ENCODE measurements at regions not wholly inside any gene's neighbourhood (a gene's known extent, or its start where the extent isn't known, plus 50 kb on each side); places are given as distances from the start of the nearest gene placed in this dataset.
A peak's percentile ranks its signal among the peaks of the same experiment; 100 is the strongest.

- H3K4me3 ChIP-seq (replicated peaks; ENCODE audit: insufficient read depth, low read length): no peak overlapping the region
- no peak for DNase-seq (ENCODE audit: low read depth in 1 of 2, low spot score in 1 of 2)
- TF ChIP-seq CTCF (IDR thresholded peaks at IDR 0.05; ENCODE audit: insufficient read depth, low read length) (no peak), GABPA (IDR thresholded peaks at IDR 0.05; ENCODE audit: low read depth) (no peak), REST (IDR thresholded peaks at IDR 0.05; ENCODE audit: insufficient replicate concordance, low read depth) (no peak), SPI1 (IDR thresholded peaks at IDR 0.05; ENCODE audit: borderline replicate concordance, low read depth) (no peak), POLR2AphosphoS5 (IDR thresholded peaks at IDR 0.05; ENCODE audit: low read depth) (no peak)
- H3K27me3 ChIP-seq (ENCODE audit: insufficient read depth, poor library complexity, severe bottlenecking): no peaks in the 10 kb centered on the region
- H3K27ac ChIP-seq (replicated peaks): no peak overlapping the region
Measured at GRCh38 chr1:229884765-229885164, 182.3 kb upstream of the GALNT2 start.

GRCh38 chr1:229885568-229886495, 181.2 kb upstream of the GALNT2 start:
- no peak overlapping the region for H3K4me3 ChIP-seq (replicated peaks; ENCODE audit: insufficient read depth, low read length)
- no peaks in the 10 kb centered on the region for H3K27me3 ChIP-seq (ENCODE audit: insufficient read depth, poor library complexity, severe bottlenecking)
- H3K27ac ChIP-seq (replicated peaks): no peak overlapping the region
- no peak for TF ChIP-seq GABPA (IDR thresholded peaks at IDR 0.05; ENCODE audit: low read depth)
- no peak for DNase-seq (ENCODE audit: low read depth in 1 of 2, low spot score in 1 of 2)

- TF ChIP-seq REST (IDR thresholded peaks at IDR 0.05; ENCODE audit: insufficient replicate concordance, low read depth) (no peak), SPI1 (IDR thresholded peaks at IDR 0.05; ENCODE audit: borderline replicate concordance, low read depth) (no peak), CTCF (IDR thresholded peaks at IDR 0.05; ENCODE audit: insufficient read depth, low read length) (no peak), GABPA (IDR thresholded peaks at IDR 0.05; ENCODE audit: low read depth) (no peak), POLR2AphosphoS5 (IDR thresholded peaks at IDR 0.05; ENCODE audit: low read depth) (no peak)
- Histone ChIP-seq H3K27me3 (ENCODE audit: insufficient read depth, poor library complexity, severe bottlenecking) (no peaks in the 10 kb centered on the region), H3K27ac (replicated peaks) (no peak overlapping the region), H3K4me3 (replicated peaks; ENCODE audit: insufficient read depth, low read length) (no peak overlapping the region)
- DNase-seq (ENCODE audit: low read depth in 1 of 2, low spot score in 1 of 2): no peak
Measured at GRCh38 chr1:229886636-229887035, 180.4 kb upstream of the GALNT2 start.

GRCh38 chr1:229887043-229887822, 179.8 kb upstream of the GALNT2 start:
- DNase-seq (ENCODE audit: low read depth in 1 of 2, low spot score in 1 of 2): peak in 1 of 2 experiments; percentile 7
- TF ChIP-seq CTCF (IDR thresholded peaks at IDR 0.05; ENCODE audit: insufficient read depth, low read length): no peak
- no peak for TF ChIP-seq REST (IDR thresholded peaks at IDR 0.05; ENCODE audit: insufficient replicate concordance, low read depth)
- TF ChIP-seq POLR2AphosphoS5 (IDR thresholded peaks at IDR 0.05; ENCODE audit: low read depth): no peak
- TF ChIP-seq GABPA (IDR thresholded peaks at IDR 0.05; ENCODE audit: low read depth): no peak
- no peak for TF ChIP-seq SPI1 (IDR thresholded peaks at IDR 0.05; ENCODE audit: borderline replicate concordance, low read depth)
- H3K27ac ChIP-seq (replicated peaks): no peak overlapping the region
- no peaks in the 10 kb centered on the region for H3K27me3 ChIP-seq (ENCODE audit: insufficient read depth, poor library complexity, severe bottlenecking)
- H3K4me3 ChIP-seq (replicated peaks; ENCODE audit: insufficient read depth, low read length): no peak overlapping the region

Data from HL-60 (cell line).